Spleen (tissue), 7 donors: ENCODE measurements at regions not wholly inside any gene's neighbourhood (a gene's known extent, or its start where the extent isn't known, plus 50 kb on each side); places are given as distances from the start of the nearest gene placed in this dataset.

Experiments
- POLR2A ChIP-seq, 3 donors: fragments of 450-650 bp; IDR thresholded peaks; one replicate each; pipeline ENCODE4 v1.5.1; 2017; ENCODE audit warnings: antibody characterized with exemption in 3 of 3, mild to moderate bottlenecking in 1 of 3
- POLR2AphosphoS5 ChIP-seq, 3 donors: sonication (generic); formaldehyde crosslinking; IDR thresholded peaks; one replicate each; pipeline ENCODE4 v1.5.1; 2017; ENCODE audit warnings: antibody characterized with exemption in 3 of 3
- TF ChIP-seq, protein P1 (sequence below), 11 experiments: fragments of 200-600 bp in 7 of 11; fragments of 450-650 bp in 4 of 11; sonication (generic) in 4 of 11; IDR thresholded peaks in 8 of 11; conservative IDR thresholded peaks in 3 of 11; 1 replicate in 7 of 11; 2 replicates in 4 of 11; pipeline versions ENCODE4 v1.4.0 to v1.8.0; 2016 to 2021; ENCODE audit warnings: antibody characterized with exemption in 11 of 11, inconsistent platforms in 4 of 11, mild to moderate bottlenecking in 1 of 11
- donor health status: DM: no; HTN: no; CAD: no; lungs with moderate emphysema.
- donor health status: DM: no; HTN: no; CAD: no.
- donor health status: DM: no; HTN: no; CAD: no.

DNA sequence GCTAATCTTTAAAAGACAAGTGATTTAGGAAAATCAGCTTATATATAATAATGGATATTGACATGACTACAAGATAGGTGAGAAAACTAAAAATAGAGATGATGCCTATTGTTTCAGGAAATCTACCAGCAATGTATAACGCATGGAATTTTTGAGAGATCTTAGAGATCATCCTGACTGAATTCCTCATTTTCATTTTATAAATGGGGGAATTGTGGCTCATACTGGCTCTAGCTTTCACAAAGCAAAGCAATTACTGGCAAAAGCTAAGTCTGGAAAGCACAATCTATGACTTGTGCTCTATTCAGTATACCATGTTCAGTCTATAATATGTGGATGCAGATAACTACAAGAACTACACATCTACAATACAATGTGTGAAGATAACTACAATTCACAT lies 51.9 kb upstream of the FANCL start:
- TF ChIP-seq, protein P1, sequence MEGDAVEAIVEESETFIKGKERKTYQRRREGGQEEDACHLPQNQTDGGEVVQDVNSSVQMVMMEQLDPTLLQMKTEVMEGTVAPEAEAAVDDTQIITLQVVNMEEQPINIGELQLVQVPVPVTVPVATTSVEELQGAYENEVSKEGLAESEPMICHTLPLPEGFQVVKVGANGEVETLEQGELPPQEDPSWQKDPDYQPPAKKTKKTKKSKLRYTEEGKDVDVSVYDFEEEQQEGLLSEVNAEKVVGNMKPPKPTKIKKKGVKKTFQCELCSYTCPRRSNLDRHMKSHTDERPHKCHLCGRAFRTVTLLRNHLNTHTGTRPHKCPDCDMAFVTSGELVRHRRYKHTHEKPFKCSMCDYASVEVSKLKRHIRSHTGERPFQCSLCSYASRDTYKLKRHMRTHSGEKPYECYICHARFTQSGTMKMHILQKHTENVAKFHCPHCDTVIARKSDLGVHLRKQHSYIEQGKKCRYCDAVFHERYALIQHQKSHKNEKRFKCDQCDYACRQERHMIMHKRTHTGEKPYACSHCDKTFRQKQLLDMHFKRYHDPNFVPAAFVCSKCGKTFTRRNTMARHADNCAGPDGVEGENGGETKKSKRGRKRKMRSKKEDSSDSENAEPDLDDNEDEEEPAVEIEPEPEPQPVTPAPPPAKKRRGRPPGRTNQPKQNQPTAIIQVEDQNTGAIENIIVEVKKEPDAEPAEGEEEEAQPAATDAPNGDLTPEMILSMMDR (IDR thresholded peaks at IDR 0.05 in 8 of 11, conservative IDR thresholded peaks at IDR 0.05 in 3 of 11): no peak
- no peak for TF ChIP-seq POLR2AphosphoS5 (IDR thresholded peaks at IDR 0.05)
- TF ChIP-seq POLR2A (IDR thresholded peaks at IDR 0.05): no peak
